ENCODE measurements at regions not wholly inside any gene's neighbourhood (a gene's known extent, or its start where the extent isn't known, plus 50 kb on each side); places are given as distances from the start of the nearest gene placed in this dataset.

DNA sequence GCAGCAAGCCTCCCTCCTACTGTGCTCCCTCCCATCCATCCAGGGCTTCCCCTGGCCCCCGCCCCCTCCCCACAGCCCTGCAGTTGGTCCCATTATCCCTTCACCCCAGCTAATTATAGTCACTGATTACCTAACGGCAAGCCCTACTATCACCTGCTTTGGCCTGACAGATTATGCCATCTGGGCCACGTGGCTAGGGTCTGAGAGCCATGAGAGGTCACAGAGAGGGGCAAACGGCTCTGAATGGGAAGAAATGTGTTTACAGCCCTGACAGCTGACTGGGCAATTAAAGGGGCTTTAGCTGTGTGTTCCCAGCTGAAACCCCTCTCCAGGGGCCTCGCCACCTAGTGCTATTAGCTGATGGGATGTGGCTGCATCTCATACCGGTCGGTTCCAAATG, 134.4 kb upstream of the CPEB2 start:
- no peak overlapping the region for H3K4me3 Mint-ChIP-seq
- H3K4me3 ChIP-seq = no peak overlapping the region
- no peak overlapping the region for H3K27ac Mint-ChIP-seq

DNA sequence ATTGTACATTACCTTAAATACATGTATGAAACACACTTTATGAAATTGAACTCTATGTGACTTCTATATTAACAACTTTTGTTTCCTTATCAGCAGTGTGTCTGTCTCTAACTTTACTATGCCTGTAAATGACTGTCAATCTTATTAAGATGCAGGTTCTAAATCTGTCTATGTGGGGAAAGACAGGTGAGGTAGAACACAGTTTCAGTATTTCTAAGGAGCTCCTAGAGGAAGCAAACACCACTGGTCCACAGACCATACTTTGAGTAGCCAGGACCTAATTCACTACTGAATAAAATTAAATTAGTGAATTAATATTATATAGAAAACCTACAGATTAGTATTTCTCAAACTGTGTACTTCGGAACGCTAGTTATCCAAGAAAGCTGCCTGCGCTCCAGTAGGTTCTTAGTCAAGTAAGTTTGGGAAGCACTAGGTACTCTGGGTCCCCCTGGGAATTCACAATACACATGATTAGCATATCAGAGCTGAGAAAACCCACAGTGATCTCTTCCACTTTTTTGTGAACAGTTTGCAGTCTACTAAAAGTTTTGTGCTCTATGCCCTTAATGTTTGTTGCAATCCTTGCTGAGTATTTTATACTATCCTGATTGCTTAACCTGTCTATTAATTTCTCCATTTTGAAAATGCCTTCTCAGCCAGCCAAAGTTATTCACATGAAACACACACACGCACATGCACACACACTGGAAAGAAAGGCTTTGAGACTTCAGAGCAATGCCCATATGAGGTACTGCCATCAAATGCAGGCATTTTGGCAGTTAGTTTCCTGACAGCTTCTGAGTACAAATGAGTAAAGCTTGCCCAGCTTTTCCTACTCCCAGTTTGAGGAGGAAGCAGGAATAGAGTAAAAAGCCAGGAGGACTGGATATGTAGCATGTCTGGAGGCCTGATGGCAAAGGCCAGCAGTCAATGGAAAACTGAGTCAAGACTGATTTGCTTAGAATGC, 133.6 kb upstream of the CPEB2 start:
- DNase-seq (ENCODE audit: low spot score) (no peak), ATAC-seq (no peak)
- H3K4me1 Mint-ChIP-seq = peaks cover 15% of the 10 kb centered on the region
- Histone ChIP-seq H3F3A (replicated peaks; ENCODE audit: low read depth) (no peaks in the 10 kb centered on the region), H3K79me2 (replicated peaks; ENCODE audit: insufficient read depth) (no peaks in the 10 kb centered on the region), H3K9me2 (ENCODE audit: insufficient read depth) (no peaks in the 10 kb centered on the region), H3K36me3 (ENCODE audit: insufficient read depth) (no peaks in the 10 kb centered on the region), H3K4me2 (no peak overlapping the region), H3K27ac (ENCODE audit: low read depth) (no peak overlapping the region), H3K4me3 (no peak overlapping the region), H3K27me3 (ENCODE audit: insufficient read depth) (no peaks in the 10 kb centered on the region), H4K20me1 (replicated peaks; ENCODE audit: insufficient read depth) (no peaks in the 10 kb centered on the region), H3K4me1 (ENCODE audit: insufficient read depth) (no peaks in the 10 kb centered on the region), H2AFZ (no peak overlapping the region)
- no peak overlapping the region for H3K27ac Mint-ChIP-seq
- H3K36me3 Mint-ChIP-seq (ENCODE audit: low read depth) = no peaks in the 10 kb centered on the region
- no peaks in the 10 kb centered on the region for H3K9me3 Mint-ChIP-seq
- no peak overlapping the region for H3K4me3 Mint-ChIP-seq
- peaks cover 5% of the 10 kb centered on the region for H3K27me3 Mint-ChIP-seq (ENCODE audit: insufficient read depth, low read depth, poor library complexity)
- TF ChIP-seq CREB1 (CRISPR knock-in tag; IDR thresholded peaks at IDR 0.05; ENCODE audit: low read depth) (no peak), REST (IDR thresholded peaks at IDR 0.05; ENCODE audit: unreplicated experiment) (no peak), STAT1 (IDR thresholded peaks at IDR 0.05; ENCODE audit: unreplicated experiment) (no peak)

More for the DNA sequence above, 134.4 kb upstream of the CPEB2 start:
- DNase-seq (ENCODE audit: low spot score) (no peak), ATAC-seq (peak; percentile 29)
- no peak overlapping the region for H2AFZ ChIP-seq
- TF ChIP-seq ETS1 (IDR thresholded peaks at IDR 0.05) (no peak), POLR2AphosphoS5 (IDR thresholded peaks at IDR 0.05; ENCODE audit: low read depth) (no peak), EZH2 (IDR thresholded peaks at IDR 0.05; ENCODE audit: low read depth, unreplicated experiment) (no peak), EZH2phosphoT487 (IDR thresholded peaks at IDR 0.05; ENCODE audit: unreplicated experiment) (no peak), NANOG (IDR thresholded peaks at IDR 0.05; ENCODE audit: borderline replicate concordance) (no peak)
- TF ChIP-seq, protein P1, sequence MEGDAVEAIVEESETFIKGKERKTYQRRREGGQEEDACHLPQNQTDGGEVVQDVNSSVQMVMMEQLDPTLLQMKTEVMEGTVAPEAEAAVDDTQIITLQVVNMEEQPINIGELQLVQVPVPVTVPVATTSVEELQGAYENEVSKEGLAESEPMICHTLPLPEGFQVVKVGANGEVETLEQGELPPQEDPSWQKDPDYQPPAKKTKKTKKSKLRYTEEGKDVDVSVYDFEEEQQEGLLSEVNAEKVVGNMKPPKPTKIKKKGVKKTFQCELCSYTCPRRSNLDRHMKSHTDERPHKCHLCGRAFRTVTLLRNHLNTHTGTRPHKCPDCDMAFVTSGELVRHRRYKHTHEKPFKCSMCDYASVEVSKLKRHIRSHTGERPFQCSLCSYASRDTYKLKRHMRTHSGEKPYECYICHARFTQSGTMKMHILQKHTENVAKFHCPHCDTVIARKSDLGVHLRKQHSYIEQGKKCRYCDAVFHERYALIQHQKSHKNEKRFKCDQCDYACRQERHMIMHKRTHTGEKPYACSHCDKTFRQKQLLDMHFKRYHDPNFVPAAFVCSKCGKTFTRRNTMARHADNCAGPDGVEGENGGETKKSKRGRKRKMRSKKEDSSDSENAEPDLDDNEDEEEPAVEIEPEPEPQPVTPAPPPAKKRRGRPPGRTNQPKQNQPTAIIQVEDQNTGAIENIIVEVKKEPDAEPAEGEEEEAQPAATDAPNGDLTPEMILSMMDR (conservative IDR thresholded peaks at IDR 0.05; ENCODE audit: low read depth in 2 of 2) = no peak
- no peak overlapping the region for H3K4me2 ChIP-seq
- peaks cover 5% of the 10 kb centered on the region for H3K27me3 Mint-ChIP-seq (ENCODE audit: insufficient read depth, low read depth, poor library complexity)
- peaks cover 15% of the 10 kb centered on the region for H3K4me1 Mint-ChIP-seq
- H3K36me3 Mint-ChIP-seq (ENCODE audit: low read depth) = no peaks in the 10 kb centered on the region
- H3F3A ChIP-seq (replicated peaks; ENCODE audit: low read depth) = no peaks in the 10 kb centered on the region
- H3K36me3 ChIP-seq (ENCODE audit: insufficient read depth) = no peaks in the 10 kb centered on the region
- no peak overlapping the region for H3K27ac ChIP-seq (ENCODE audit: low read depth)
- no peaks in the 10 kb centered on the region for H4K20me1 ChIP-seq (replicated peaks; ENCODE audit: insufficient read depth)
- no peaks in the 10 kb centered on the region for H3K79me2 ChIP-seq (replicated peaks; ENCODE audit: insufficient read depth)
- no peaks in the 10 kb centered on the region for H3K9me3 Mint-ChIP-seq
- no peaks in the 10 kb centered on the region for H3K27me3 ChIP-seq (ENCODE audit: insufficient read depth)
- H3K9me2 ChIP-seq (ENCODE audit: insufficient read depth) = no peaks in the 10 kb centered on the region
- no peaks in the 10 kb centered on the region for H3K4me1 ChIP-seq (ENCODE audit: insufficient read depth)

Measured in GM23338 (cell line).